ENCODE measurements at regions not wholly inside any gene's neighbourhood (a gene's known extent, or its start where the extent isn't known, plus 50 kb on each side); places are given as distances from the start of the nearest gene placed in this dataset.

DNA sequence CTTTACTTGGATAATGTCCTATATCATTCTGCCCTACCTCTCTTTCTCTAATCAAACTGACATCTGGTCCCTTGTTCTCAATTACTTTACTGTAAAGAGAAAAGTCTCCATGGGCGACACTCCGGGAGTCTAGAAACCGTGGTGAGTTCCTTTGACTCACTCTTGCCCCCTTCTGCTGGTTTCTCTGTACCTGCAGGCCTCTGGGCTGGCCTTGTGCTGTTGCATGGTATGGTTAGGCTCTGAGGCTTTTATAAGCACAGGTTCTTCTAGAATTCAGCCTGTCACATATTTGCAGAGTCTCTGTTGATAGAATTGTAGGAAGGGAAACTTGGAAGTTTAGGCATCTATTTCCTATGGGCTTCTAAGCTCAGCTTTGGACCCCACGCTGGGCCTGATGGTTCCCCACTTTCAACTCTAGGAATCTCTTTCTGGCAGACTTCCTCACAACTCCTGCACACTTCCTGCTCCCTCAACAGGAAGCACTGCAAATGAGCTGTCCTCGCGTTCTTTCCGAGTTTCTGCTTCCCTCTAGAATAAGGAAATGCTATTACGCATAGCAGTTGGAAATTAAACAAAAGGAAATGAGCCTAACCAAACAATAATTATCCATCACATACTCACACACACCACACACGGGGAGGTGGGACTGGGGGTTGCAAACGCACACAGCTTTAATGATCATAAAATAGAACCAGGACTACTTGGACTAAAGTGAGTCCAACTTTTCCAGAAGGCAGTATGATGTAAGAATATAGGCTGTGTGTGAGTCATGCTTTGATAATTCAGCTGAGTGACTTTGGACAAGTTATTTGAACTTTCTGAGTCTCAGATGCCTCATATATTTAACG, 683.3 kb downstream of the QKI start:
- no peak overlapping the region for H2AFZ ChIP-seq (ENCODE audit: low read depth)
- no peaks in the 10 kb centered on the region for H3K27me3 ChIP-seq (ENCODE audit: insufficient read depth, low read depth)
- H4K20me1 ChIP-seq (ENCODE audit: insufficient read depth), result no peaks in the 10 kb centered on the region
- TF ChIP-seq, protein P1, sequence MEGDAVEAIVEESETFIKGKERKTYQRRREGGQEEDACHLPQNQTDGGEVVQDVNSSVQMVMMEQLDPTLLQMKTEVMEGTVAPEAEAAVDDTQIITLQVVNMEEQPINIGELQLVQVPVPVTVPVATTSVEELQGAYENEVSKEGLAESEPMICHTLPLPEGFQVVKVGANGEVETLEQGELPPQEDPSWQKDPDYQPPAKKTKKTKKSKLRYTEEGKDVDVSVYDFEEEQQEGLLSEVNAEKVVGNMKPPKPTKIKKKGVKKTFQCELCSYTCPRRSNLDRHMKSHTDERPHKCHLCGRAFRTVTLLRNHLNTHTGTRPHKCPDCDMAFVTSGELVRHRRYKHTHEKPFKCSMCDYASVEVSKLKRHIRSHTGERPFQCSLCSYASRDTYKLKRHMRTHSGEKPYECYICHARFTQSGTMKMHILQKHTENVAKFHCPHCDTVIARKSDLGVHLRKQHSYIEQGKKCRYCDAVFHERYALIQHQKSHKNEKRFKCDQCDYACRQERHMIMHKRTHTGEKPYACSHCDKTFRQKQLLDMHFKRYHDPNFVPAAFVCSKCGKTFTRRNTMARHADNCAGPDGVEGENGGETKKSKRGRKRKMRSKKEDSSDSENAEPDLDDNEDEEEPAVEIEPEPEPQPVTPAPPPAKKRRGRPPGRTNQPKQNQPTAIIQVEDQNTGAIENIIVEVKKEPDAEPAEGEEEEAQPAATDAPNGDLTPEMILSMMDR (conservative IDR thresholded peaks at IDR 0.05; ENCODE audit: low read depth, low read length), result no peak
- H3K36me3 ChIP-seq (ENCODE audit: insufficient read depth), result no peaks in the 10 kb centered on the region
- no peak overlapping the region for H3K27ac ChIP-seq
- H3K4me1 ChIP-seq (ENCODE audit: low read depth, poor library complexity, severe bottlenecking), result no peaks in the 10 kb centered on the region
- H3K79me2 ChIP-seq (ENCODE audit: insufficient read depth, low read depth), result no peaks in the 10 kb centered on the region
- H3K4me3 ChIP-seq (IDR thresholded peaks at IDR 0.05; ENCODE audit: insufficient read depth, low read depth, low read length), result no peak overlapping the region
- H3K4me2 ChIP-seq, result no peak overlapping the region
- no peak overlapping the region for H3K9ac ChIP-seq

DNA sequence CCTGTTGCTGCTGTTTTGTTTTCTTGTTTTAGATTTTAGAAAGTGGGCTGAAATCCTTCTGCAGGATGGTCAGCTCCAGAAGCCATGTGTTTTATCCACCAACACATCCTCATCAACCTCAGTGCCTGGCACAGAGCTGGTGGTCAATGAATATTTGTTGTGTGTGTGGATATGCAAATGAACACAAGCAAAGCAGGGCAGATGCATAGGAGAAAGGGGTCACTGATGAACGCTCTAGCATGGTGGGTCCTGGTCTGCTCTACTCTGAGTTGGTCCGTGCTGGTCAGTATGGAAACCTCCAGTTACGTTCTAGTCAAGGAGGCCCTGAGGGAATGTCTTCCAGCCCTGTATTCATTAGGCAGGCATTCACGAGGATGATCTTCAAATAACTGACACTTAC, 682.5 kb downstream of the QKI start:
- no peaks in the 10 kb centered on the region for H3K79me2 ChIP-seq (ENCODE audit: insufficient read depth, low read depth)
- H3K9ac ChIP-seq, result no peak overlapping the region
- H3K36me3 ChIP-seq (ENCODE audit: insufficient read depth), result no peaks in the 10 kb centered on the region
- no peaks in the 10 kb centered on the region for H4K20me1 ChIP-seq (ENCODE audit: insufficient read depth)
- H3K27ac ChIP-seq, result no peak overlapping the region
- no peaks in the 10 kb centered on the region for H3K4me1 ChIP-seq (ENCODE audit: low read depth, poor library complexity, severe bottlenecking)
- no peak overlapping the region for H3K4me2 ChIP-seq
- no peaks in the 10 kb centered on the region for H3K27me3 ChIP-seq (ENCODE audit: insufficient read depth, low read depth)
- H2AFZ ChIP-seq (ENCODE audit: low read depth), result no peak overlapping the region
- H3K4me3 ChIP-seq (IDR thresholded peaks at IDR 0.05; ENCODE audit: insufficient read depth, low read depth, low read length), result no peak overlapping the region
- TF ChIP-seq, protein P1 (conservative IDR thresholded peaks at IDR 0.05; ENCODE audit: low read depth, low read length), result no peak

DNA sequence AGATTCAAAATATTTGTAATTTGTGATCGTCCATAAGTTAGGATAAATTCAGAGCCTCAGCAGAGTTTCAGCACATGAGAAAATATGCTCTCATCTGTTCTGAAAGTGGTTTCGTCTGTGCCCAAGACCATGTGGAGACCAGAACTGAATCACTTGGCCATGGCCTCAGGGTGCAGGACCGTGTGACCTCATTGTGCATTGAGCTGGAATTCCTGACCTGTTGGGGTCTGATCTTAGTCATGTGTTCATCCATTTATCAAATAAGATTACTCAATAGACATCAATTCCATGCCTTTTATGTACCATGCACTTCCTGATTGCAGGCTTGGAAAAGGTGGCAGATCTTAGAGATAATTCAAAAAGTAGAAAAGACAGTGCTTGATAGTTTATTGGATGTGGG, 680.5 kb downstream of the QKI start:
- Histone ChIP-seq H2AFZ (ENCODE audit: low read depth) (no peak overlapping the region), H3K4me2 (no peak overlapping the region), H3K4me3 (IDR thresholded peaks at IDR 0.05; ENCODE audit: insufficient read depth, low read depth, low read length) (no peak overlapping the region), H3K79me2 (ENCODE audit: insufficient read depth, low read depth) (no peaks in the 10 kb centered on the region), H3K36me3 (ENCODE audit: insufficient read depth) (no peaks in the 10 kb centered on the region), H3K4me1 (ENCODE audit: low read depth, poor library complexity, severe bottlenecking) (no peaks in the 10 kb centered on the region), H4K20me1 (ENCODE audit: insufficient read depth) (no peaks in the 10 kb centered on the region), H3K27me3 (ENCODE audit: insufficient read depth, low read depth) (no peaks in the 10 kb centered on the region), H3K27ac (no peak overlapping the region), H3K9ac (no peak overlapping the region)
- TF ChIP-seq, protein P1 (conservative IDR thresholded peaks at IDR 0.05; ENCODE audit: low read depth, low read length), result no peak

DNA sequence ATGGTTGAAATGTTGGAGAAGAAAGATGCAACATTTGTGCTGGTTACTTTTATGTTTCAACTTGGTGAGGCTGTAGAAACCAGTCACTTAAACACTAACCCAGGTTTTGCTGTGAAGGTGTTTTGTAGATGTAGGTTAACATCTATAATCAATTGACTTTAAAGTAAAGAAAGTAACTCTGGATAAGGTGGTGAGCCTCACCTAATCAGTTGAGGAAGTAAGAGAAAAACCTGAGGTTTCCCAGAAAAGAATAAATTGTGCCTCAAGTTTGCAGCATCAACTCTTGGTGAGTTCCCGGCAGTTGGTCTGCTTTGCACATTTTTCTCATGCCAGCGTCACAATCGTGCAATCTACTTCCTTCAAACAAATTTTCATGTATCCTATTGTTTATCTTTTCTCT, 673.4 kb downstream of the QKI start:
- no peak overlapping the region for H3K4me2 ChIP-seq
- TF ChIP-seq, protein P1 (conservative IDR thresholded peaks at IDR 0.05; ENCODE audit: low read depth, low read length), result no peak
- H2AFZ ChIP-seq (ENCODE audit: low read depth), result no peak overlapping the region
- H3K27ac ChIP-seq, result no peak overlapping the region
- H3K79me2 ChIP-seq (ENCODE audit: insufficient read depth, low read depth), result no peaks in the 10 kb centered on the region
- H3K4me3 ChIP-seq (IDR thresholded peaks at IDR 0.05; ENCODE audit: insufficient read depth, low read depth, low read length), result no peak overlapping the region
- H3K9ac ChIP-seq, result no peak overlapping the region
- H3K27me3 ChIP-seq (ENCODE audit: insufficient read depth, low read depth), result no peaks in the 10 kb centered on the region
- no peaks in the 10 kb centered on the region for H3K36me3 ChIP-seq (ENCODE audit: insufficient read depth)
- H3K4me1 ChIP-seq (ENCODE audit: low read depth, poor library complexity, severe bottlenecking), result no peaks in the 10 kb centered on the region
- no peaks in the 10 kb centered on the region for H4K20me1 ChIP-seq (ENCODE audit: insufficient read depth)
